Right cardiac atrium (tissue), 5 donors: ENCODE measurements at regions not wholly inside any gene's neighbourhood (a gene's known extent, or its start where the extent isn't known, plus 50 kb on each side); places are given as distances from the start of the nearest gene placed in this dataset.
"Not testable (repeated sequence)": the region's sequence is repeated elsewhere in the genome, so short reads cannot be mapped to it uniquely, and the experiment has no call there.

Source experiments
- ATAC-seq, 2 donors: fragments of 200-7000 bp; cut with Tn5 transposase; one replicate each; pipeline versions ENCODE4 v1.8.0 to v1.9.1; 2020; ENCODE audit warnings: moderate library complexity in 2 of 2, mild to moderate bottlenecking in 1 of 2
- DNase-seq, 3 donors: peaks; one replicate each; pipeline ENCODE4 v3.0.0-alpha.2; 2020
- H3K27ac ChIP-seq: one replicate; pipeline ENCODE4 v1.5.1; 2013; ENCODE audit warnings: mild to moderate bottlenecking, low read length, control low read depth, moderate library complexity
- H3K27me3 ChIP-seq: one replicate; pipeline ENCODE4 v1.6.1; 2013; ENCODE audit not compliant: control insufficient read depth, insufficient read depth
- H3K4me1 ChIP-seq: one replicate; pipeline ENCODE4 v1.6.1; 2013; ENCODE audit warnings: low read length; ENCODE audit not compliant: control insufficient read depth, insufficient read depth
- H3K4me3 ChIP-seq: one replicate; pipeline ENCODE4 v1.5.1; 2013; ENCODE audit warnings: low read length, control low read depth
- H3K9me3 ChIP-seq: one replicate; pipeline ENCODE4 v1.6.1; 2013; ENCODE audit warnings: low read length; ENCODE audit not compliant: control insufficient read depth
- WGBS: extraction: QIAGEN DNeasy Blood & Tissue Kit; methylation state at CpG from one replicate; pipeline ENCODE4 v1.1.7; 2013; 5-methylcytosine and 5-hydroxymethylcytosine counted together
- intact Hi-C, 4 donors: fragments of 100-400 bp; cut with DNase I; formaldehyde crosslinking; loops; one replicate each; pipeline versions ENCODE4 v1.11.0 to v1.14.0; 2022 to 2023
- donor health status: healthy with polysubstance abuse.
- donor health status: DM: no; HTN: yes; CAD: no.
- donor health status: DM: no; HTN: no; CAD: no.
- donor health status: DM: no; HTN: yes; CAD: no; lungs with severe emphysema.
- donor health status: DM: yes; HTN: yes; CAD: no.

- Histone ChIP-seq H3K4me1 (no peaks in the 10 kb centered on the region), H3K27ac (no peak overlapping the region), H3K9me3 (peaks cover 3% of the 10 kb centered on the region), H3K4me3 (no peak overlapping the region), H3K27me3 (no peaks in the 10 kb centered on the region)
- DNase-seq (no peak), ATAC-seq (no peak)
- intact Hi-C loops: no loop called here
- 77% methylated on average over 21 of the region's 21 CpGs for WGBS
Measured at GRCh38 chr6:1445650-1446330, 56.4 kb downstream of the FOXF2 start.

- ATAC-seq (no peak), DNase-seq (no peak)
- 81% methylated on average over 4 of the region's 4 CpGs for WGBS
- Histone ChIP-seq H3K4me3 (no peak overlapping the region), H3K27ac (no peak overlapping the region), H3K27me3 (no peaks in the 10 kb centered on the region), H3K4me1 (no peaks in the 10 kb centered on the region), H3K9me3 (peaks cover 9% of the 10 kb centered on the region)
- intact Hi-C loops: no loop called here
Measured at GRCh38 chr6:1449896-1450295, 60.5 kb downstream of the FOXF2 start.

DNA sequence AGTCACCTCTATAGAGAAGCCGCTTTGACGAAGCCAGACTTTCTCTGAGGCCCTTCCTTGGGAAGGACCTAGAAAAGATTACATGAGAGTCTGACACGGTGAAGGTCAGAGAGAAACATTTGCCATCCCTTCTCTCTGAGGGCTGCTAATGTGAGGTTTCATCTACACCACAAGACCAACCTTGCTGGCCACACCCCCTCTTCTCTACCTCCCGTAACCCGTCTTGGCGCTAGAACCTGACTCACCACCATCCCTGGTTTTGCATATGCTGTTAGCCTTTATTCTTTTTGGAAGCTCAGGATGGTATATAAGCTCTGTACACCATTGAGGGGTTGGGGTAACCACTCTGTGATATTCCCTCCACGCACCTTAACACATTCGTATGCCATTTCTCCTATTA is 63.6 kb downstream of the FOXF2 start:
- 90% methylated on average over 8 of the region's 8 CpGs for WGBS
- intact Hi-C loops: no loop called here
- ATAC-seq: no peak

GRCh38 chr6:1456816-1457215 is 67.4 kb downstream of the FOXF2 start:
- intact Hi-C loops, ATAC-seq: not testable (repeated sequence)

More for the DNA sequence above, 63.6 kb downstream of the FOXF2 start:
- Histone ChIP-seq H3K27ac (no peak overlapping the region), H3K27me3 (no peaks in the 10 kb centered on the region), H3K9me3 (peaks cover 9% of the 10 kb centered on the region), H3K4me1 (no peaks in the 10 kb centered on the region), H3K4me3 (no peak overlapping the region)
- DNase-seq: no peak

DNA sequence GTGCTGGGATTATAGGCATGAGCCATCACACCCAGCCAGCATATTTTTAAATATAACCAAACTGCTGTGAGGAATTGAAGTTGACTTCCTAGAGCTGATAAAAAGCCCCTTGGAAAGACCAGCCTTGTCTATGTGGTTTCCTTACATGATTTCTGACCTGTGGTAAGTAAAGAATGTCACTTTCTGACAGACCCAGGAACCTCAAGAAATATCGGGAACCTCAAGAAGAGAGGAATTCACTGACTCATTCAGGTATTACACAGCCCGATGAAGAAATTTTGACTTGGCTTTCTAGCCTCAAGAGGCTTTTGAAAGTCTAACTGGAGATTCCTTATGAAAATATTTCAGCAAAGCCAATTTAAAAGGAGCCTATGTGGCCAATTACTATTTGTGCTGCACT is 71.8 kb downstream of the FOXF2 start:
- 85% methylated on average over 2 of the region's 2 CpGs for WGBS
- Histone ChIP-seq H3K9me3 (no peaks in the 10 kb centered on the region), H3K27ac (no peak overlapping the region), H3K27me3 (no peaks in the 10 kb centered on the region), H3K4me3 (no peak overlapping the region), H3K4me1 (no peaks in the 10 kb centered on the region)
- no peak for DNase-seq
- intact Hi-C loops: no loop called here
- ATAC-seq: no peak

More at GRCh38 chr6:1456816-1457215, 67.4 kb downstream of the FOXF2 start:
- H3K4me1 ChIP-seq, H3K27me3 ChIP-seq, H3K9me3 ChIP-seq, H3K27ac ChIP-seq, H3K4me3 ChIP-seq, DNase-seq: not testable (repeated sequence)
- 98% methylated on average over 22 of the region's 22 CpGs for WGBS

DNA sequence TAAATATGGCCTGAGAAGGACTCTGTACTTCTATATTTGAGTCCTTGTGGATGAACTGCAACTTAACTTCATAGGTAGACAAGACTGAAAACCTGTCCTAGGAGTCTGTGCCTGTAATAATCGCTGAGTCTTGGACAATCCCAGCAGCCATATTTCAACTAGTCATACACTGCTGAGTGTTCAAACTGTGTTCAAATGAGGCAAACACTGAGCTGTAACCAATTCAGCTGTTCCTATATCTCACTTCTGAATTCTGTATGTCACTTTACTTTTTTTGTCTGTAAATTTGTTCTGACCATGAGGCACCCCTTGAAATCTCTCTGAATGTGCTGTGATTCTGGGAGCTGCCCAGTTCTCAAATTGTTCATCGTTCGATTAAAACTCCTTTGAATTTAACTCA is 72.4 kb downstream of the FOXF2 start:
- Histone ChIP-seq H3K9me3 (no peaks in the 10 kb centered on the region), H3K4me1 (no peaks in the 10 kb centered on the region), H3K27me3 (no peaks in the 10 kb centered on the region), H3K27ac (no peak overlapping the region), H3K4me3 (no peak overlapping the region)
- 93% methylated on average over 3 of the region's 3 CpGs for WGBS
- DNase-seq (no peak), ATAC-seq (no peak)
- intact Hi-C loops: no loop called here

DNA sequence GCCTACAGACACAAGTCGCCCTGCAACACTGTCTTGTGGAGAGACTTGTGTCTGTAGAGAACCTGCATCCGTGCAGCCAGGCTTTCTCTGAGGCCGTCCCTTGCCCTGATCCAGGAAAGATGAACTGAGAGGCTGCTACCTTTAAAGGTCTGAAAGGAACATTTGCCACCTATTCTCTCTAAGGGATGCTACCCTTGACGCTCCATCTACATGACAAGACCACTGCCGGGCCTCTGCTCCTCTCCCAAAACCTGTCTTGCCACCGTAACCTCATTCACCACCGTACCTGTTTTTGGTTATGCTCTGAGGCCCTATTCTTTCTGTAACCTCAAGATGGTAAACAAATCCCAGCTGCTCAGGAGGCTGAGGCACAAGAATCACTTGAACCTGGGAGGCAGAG is 73.9 kb downstream of the FOXF2 start:
- no peak for ATAC-seq
- H3K27ac ChIP-seq: no peak overlapping the region
- no peaks in the 10 kb centered on the region for H3K4me1 ChIP-seq
- H3K4me3 ChIP-seq: no peak overlapping the region
- no peak for DNase-seq
- no peaks in the 10 kb centered on the region for H3K9me3 ChIP-seq
- no peaks in the 10 kb centered on the region for H3K27me3 ChIP-seq
- WGBS: 73% methylated on average over 7 of the region's 7 CpGs
- intact Hi-C loops: no loop called here

DNA sequence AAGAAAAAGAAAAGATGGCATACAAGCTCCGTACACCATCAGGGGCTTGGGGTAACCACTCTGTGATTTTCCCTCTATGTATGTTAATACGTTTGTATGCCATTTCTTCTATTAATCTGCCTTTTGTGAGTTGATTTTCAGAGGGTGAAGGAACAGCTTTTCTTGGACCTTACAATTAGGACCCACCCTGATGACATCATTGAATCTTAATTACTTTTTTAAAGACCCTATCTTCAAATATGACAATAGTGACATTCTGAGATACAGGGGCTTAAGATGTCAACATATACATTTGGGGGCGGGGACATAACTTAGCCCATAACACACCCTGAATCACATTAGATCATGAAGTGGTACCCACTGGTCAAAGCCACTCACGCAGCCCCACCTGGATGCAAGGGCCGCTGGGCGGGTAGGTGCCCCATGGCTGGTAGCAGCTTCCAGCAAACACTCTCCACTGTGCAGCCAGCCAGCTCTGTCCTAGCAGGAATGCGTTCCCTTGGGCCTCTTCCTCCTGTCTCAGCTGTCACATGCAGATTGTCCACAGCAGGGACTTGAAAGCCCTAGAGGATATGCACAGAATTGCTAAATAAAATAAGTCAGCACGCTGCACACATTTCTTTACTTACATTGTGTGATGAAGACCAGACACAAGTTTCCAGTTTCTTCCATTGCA is 74.5 kb downstream of the FOXF2 start:
- H3K27me3 ChIP-seq: no peaks in the 10 kb centered on the region
- H3K4me1 ChIP-seq: no peaks in the 10 kb centered on the region
- DNase-seq (no peak), ATAC-seq (no peak)
- H3K9me3 ChIP-seq: no peaks in the 10 kb centered on the region
- WGBS: 81% methylated on average over 8 of the region's 8 CpGs
- no peak overlapping the region for H3K27ac ChIP-seq
- intact Hi-C loops: no loop called here
- H3K4me3 ChIP-seq: no peak overlapping the region

- H3K27me3 ChIP-seq: no peaks in the 10 kb centered on the region
- no peak for ATAC-seq
- H3K9me3 ChIP-seq: no peaks in the 10 kb centered on the region
- intact Hi-C loops: no loop called here
- H3K4me3 ChIP-seq: no peak overlapping the region
- no peak overlapping the region for H3K27ac ChIP-seq
- 86% methylated on average over 7 of the region's 7 CpGs for WGBS
- no peak for DNase-seq
- no peaks in the 10 kb centered on the region for H3K4me1 ChIP-seq
Measured at GRCh38 chr6:1464781-1465370, 75.5 kb downstream of the FOXF2 start.

GRCh38 chr6:1468126-1468525 is 78.8 kb downstream of the FOXF2 start:
- Histone ChIP-seq H3K9me3 (no peaks in the 10 kb centered on the region), H3K27ac (no peak overlapping the region), H3K27me3 (no peaks in the 10 kb centered on the region), H3K4me3 (no peak overlapping the region), H3K4me1 (no peaks in the 10 kb centered on the region)
- DNase-seq: no peak
- no peak for ATAC-seq
- intact Hi-C loops: no loop called here
- WGBS: 24% methylated on average over 7 of the region's 7 CpGs

- H3K4me1 ChIP-seq: no peaks in the 10 kb centered on the region
- intact Hi-C loops: no loop called here
- H3K27me3 ChIP-seq: peaks cover under 1% of the 10 kb centered on the region
- no peaks in the 10 kb centered on the region for H3K9me3 ChIP-seq
- DNase-seq (no peak), ATAC-seq (no peak)
- 71% methylated on average over 3 of the region's 3 CpGs for WGBS
- no peak overlapping the region for H3K4me3 ChIP-seq
- no peak overlapping the region for H3K27ac ChIP-seq
Measured at GRCh38 chr6:1470040-1470439, 80.7 kb downstream of the FOXF2 start.
